D721Med (cell line): ENCODE measurements at regions not wholly inside any gene's neighbourhood (a gene's known extent, or its start where the extent isn't known, plus 50 kb on each side); places are given as distances from the start of the nearest gene placed in this dataset.

ENCODE experiments used
- DNase-seq: peaks from one replicate; pipeline ENCODE4 v3.0.0; 2011; ENCODE audit warnings: low spot score; ENCODE audit not compliant: insufficient read length
- FAIRE-seq: peaks from 2 replicates; lab custom pipeline; 2011; peaks lifted over from hg19 to GRCh38; lab: Jason Lieb, UNC
- TF ChIP-seq, protein P1 (sequence below): IDR thresholded peaks from 2 replicates; pipeline ENCODE4 v1.5.1; 2012; ENCODE audit warnings: mild to moderate bottlenecking, control low read depth; ENCODE audit not compliant: insufficient read depth; ENCODE audit errors: missing control alignments

DNA sequence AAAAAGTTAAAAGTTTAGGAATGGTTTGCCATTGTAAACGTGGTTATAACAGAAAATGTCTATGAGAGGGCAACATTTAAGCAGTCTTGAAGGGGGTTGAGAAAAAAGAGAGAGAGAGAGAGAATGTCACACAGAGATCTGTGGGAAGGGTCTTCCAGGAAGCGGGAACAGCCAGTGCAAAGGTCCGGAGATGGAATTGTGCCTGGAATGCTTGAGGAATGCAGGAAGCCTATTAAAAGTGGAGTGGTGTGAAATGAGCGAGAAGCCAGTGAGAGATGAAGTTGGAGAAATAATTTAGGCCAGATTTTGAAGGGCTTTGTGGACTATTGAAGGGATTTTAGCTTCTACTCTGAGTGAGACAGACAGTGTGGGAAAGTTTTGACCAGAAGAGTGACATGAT lies 406.8 kb upstream of the TBX3 start:
- DNase-seq: no peak
- FAIRE-seq: no peak
- TF ChIP-seq, protein P1, sequence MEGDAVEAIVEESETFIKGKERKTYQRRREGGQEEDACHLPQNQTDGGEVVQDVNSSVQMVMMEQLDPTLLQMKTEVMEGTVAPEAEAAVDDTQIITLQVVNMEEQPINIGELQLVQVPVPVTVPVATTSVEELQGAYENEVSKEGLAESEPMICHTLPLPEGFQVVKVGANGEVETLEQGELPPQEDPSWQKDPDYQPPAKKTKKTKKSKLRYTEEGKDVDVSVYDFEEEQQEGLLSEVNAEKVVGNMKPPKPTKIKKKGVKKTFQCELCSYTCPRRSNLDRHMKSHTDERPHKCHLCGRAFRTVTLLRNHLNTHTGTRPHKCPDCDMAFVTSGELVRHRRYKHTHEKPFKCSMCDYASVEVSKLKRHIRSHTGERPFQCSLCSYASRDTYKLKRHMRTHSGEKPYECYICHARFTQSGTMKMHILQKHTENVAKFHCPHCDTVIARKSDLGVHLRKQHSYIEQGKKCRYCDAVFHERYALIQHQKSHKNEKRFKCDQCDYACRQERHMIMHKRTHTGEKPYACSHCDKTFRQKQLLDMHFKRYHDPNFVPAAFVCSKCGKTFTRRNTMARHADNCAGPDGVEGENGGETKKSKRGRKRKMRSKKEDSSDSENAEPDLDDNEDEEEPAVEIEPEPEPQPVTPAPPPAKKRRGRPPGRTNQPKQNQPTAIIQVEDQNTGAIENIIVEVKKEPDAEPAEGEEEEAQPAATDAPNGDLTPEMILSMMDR: no peak

DNA sequence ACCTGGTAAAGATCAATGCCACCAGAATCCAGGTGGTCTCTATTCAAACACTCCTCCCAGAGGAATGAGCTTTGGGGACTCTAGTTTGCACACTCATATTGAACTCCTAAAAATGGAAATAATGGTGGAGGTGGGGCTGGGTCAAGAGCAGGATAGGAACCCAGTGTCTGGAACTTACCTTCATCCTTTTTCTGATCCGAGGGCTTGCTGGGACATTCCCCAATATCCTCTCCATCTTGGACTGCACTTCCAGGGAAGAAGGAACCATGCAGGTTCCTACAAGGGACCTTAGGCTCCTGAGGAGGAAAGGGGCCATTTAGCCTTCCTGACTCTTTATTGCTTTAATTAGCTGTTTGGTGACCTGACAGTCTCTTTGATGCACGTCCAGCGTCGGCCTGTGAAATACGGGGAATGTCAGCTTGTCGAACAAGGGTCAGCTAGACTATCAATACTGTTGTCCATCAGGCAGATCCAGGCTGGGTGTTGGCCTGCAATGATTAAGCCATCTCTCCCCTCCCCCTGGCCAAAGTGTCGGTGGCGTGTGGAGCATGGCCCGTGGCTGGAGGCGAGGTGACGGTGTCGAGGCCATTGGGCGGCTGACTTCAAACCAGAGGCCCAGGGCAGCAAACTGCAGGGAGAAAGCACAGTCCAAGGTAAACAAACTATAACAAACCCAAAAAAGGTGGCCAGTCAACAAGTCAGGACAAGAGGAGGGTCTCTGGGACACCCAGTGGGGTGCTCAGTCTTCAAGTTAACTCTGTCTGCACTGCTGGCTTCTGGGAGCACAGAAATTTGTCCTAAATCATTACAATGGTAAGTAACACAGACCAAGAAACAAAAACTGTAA lies 405.2 kb upstream of the TBX3 start:
- TF ChIP-seq, protein P1: no peak
- FAIRE-seq (no peak), DNase-seq (no peak)

- TF ChIP-seq, protein P1: no peak
- no peak for DNase-seq
- FAIRE-seq: no peak
Observed at GRCh38 chr12:115088328-115088994, 404.5 kb upstream of the TBX3 start.

DNA sequence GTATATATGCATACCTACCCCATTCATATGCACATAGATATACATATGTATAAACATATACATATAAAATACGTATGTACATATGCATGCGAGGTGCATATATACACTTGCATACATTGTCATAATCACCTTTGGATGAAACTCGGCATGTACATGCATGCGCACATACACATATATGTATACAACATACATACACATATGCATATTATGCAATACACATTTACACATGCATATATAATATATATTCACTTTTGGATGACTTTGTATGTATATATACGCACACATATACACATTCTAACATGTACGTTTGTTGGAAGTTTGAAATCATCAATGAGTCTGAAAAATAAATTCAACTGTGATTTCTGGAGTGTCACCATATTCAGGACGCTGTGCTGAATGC lies 401.6 kb upstream of the TBX3 start:
- no peak for DNase-seq
- no peak for FAIRE-seq
- TF ChIP-seq, protein P1: no peak

DNA sequence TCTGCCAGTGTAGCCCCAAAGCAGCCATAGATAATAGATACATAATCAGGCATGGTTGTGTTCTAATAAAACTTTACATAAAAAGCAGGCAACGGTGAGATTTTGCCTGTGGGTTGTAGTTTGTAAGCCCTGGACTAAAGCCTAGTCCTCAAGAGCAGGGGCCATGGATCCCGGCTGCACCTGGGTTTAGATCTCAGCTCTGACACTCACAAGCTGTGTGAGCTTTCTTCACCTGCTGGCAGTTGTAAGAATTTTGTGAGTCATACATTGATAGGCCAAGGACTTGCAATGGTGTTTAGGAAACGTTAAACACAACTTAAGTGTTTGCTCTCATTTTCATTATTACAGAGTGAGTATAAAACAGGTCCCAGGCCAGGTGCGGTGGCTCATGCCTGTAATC lies 395.8 kb upstream of the TBX3 start:
- DNase-seq (no peak), FAIRE-seq (no peak)
- TF ChIP-seq, protein P1: no peak

DNA sequence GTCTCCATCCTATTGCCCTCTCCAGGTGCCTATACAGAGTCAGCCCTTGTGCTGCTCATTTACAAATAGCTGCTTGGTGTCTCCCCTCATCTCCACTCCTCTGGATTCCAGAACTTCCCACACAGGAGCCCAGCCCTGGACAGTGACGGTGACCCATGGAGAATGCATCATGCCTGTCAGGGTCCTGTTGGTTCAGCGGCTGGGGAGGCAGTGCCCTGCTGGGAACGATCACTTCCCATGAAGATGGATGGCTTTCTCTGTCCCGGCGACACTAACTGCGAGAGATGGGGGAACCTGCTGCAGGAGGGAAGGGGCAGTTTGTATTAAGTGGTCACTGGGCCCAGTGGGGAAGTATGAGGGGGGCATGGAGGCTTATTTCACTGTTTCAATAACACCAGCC lies 395.0 kb upstream of the TBX3 start:
- FAIRE-seq (no peak), DNase-seq (no peak)
- TF ChIP-seq, protein P1: no peak

DNA sequence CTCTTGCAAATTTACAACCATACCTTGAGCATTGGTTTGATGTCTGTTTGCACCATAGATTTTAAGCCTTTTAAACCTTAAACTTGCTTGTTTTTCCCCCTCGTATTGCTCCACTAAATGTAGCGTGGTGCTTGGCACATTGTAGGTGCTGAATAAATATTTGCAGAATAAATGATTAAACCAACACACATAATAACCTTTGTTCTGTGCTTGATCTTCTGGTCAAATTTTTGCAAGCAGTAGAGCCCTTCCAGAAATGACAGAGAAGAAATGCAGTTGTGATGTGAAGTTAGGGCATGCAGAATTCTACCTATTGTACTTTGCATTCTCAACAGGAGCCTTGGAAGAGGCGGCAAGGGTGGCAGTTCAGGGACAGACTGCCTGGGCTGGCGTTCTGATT lies 394.4 kb upstream of the TBX3 start:
- no peak for FAIRE-seq
- DNase-seq: no peak
- TF ChIP-seq, protein P1: no peak
